GM12878 (cell line): ENCODE measurements at regions not wholly inside any gene's neighbourhood (a gene's known extent, or its start where the extent isn't known, plus 50 kb on each side); places are given as distances from the start of the nearest gene placed in this dataset.

ENCODE experiments used
- CBFB ChIP-seq: IDR thresholded peaks from 2 replicates; pipeline ENCODE4 v1.6.1; 2016; ENCODE audit warnings: antibody characterized with exemption, low read depth
- CREM ChIP-seq: IDR thresholded peaks from 2 replicates; pipeline ENCODE4 v1.6.1; 2014; ENCODE audit warnings: antibody characterized with exemption, low read depth
- GABPA ChIP-seq: IDR thresholded peaks from 2 replicates; pipeline ENCODE4 v1.6.1; 2014; ENCODE audit warnings: antibody characterized with exemption, low read depth, mild to moderate bottlenecking, inconsistent platforms
- NFIC ChIP-seq: IDR thresholded peaks from 2 replicates; pipeline ENCODE4 v1.6.1; 2012; ENCODE audit warnings: low read depth, mild to moderate bottlenecking, inconsistent platforms, low read length, moderate library complexity
- POLR2AphosphoS5 ChIP-seq: IDR thresholded peaks from 2 replicates; pipeline ENCODE4 v1.6.1; 2011; ENCODE audit warnings: mild to moderate bottlenecking, low read length, inconsistent platforms
- SRF ChIP-seq, 2 experiments: IDR thresholded peaks; 2 replicates each; pipeline ENCODE4 v1.6.1; 2011; ENCODE audit warnings: low read depth in 2 of 2, low read length in 2 of 2, mild to moderate bottlenecking in 1 of 2, moderate library complexity in 1 of 2
- TF ChIP-seq, protein P1 (sequence below), 3 experiments: IDR thresholded peaks in 2 of 3; conservative IDR thresholded peaks in 1 of 3; 2 replicates each; pipeline ENCODE4 v1.5.1; 2011; ENCODE audit warnings: low read depth in 3 of 3, low read length in 3 of 3, mild to moderate bottlenecking in 3 of 3, control low read depth in 2 of 3, moderate library complexity in 2 of 3, inconsistent platforms in 1 of 3, mixed read lengths in 1 of 3; ENCODE audit not compliant: control insufficient read depth in 2 of 3, insufficient read depth in 1 of 3; ENCODE audit errors: extremely low read depth in 1 of 3
- TF ChIP-seq, protein P2 (sequence below): fragments of 450-650 bp; formaldehyde crosslinking; IDR thresholded peaks from 2 replicates; pipeline ENCODE4 v1.4.0; 2020; ENCODE audit warnings: mild to moderate bottlenecking, moderate library complexity

- TF ChIP-seq, protein P1, sequence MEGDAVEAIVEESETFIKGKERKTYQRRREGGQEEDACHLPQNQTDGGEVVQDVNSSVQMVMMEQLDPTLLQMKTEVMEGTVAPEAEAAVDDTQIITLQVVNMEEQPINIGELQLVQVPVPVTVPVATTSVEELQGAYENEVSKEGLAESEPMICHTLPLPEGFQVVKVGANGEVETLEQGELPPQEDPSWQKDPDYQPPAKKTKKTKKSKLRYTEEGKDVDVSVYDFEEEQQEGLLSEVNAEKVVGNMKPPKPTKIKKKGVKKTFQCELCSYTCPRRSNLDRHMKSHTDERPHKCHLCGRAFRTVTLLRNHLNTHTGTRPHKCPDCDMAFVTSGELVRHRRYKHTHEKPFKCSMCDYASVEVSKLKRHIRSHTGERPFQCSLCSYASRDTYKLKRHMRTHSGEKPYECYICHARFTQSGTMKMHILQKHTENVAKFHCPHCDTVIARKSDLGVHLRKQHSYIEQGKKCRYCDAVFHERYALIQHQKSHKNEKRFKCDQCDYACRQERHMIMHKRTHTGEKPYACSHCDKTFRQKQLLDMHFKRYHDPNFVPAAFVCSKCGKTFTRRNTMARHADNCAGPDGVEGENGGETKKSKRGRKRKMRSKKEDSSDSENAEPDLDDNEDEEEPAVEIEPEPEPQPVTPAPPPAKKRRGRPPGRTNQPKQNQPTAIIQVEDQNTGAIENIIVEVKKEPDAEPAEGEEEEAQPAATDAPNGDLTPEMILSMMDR (IDR thresholded peaks at IDR 0.05 in 2 of 3, conservative IDR thresholded peaks at IDR 0.05 in 1 of 3; ENCODE audit: control insufficient read depth in 2 of 3, extremely low read depth in 1 of 3, insufficient read depth in 1 of 3, low read depth in 3 of 3, low read length in 3 of 3): no peak
- no peak for TF ChIP-seq NFIC
- TF ChIP-seq, protein P2, sequence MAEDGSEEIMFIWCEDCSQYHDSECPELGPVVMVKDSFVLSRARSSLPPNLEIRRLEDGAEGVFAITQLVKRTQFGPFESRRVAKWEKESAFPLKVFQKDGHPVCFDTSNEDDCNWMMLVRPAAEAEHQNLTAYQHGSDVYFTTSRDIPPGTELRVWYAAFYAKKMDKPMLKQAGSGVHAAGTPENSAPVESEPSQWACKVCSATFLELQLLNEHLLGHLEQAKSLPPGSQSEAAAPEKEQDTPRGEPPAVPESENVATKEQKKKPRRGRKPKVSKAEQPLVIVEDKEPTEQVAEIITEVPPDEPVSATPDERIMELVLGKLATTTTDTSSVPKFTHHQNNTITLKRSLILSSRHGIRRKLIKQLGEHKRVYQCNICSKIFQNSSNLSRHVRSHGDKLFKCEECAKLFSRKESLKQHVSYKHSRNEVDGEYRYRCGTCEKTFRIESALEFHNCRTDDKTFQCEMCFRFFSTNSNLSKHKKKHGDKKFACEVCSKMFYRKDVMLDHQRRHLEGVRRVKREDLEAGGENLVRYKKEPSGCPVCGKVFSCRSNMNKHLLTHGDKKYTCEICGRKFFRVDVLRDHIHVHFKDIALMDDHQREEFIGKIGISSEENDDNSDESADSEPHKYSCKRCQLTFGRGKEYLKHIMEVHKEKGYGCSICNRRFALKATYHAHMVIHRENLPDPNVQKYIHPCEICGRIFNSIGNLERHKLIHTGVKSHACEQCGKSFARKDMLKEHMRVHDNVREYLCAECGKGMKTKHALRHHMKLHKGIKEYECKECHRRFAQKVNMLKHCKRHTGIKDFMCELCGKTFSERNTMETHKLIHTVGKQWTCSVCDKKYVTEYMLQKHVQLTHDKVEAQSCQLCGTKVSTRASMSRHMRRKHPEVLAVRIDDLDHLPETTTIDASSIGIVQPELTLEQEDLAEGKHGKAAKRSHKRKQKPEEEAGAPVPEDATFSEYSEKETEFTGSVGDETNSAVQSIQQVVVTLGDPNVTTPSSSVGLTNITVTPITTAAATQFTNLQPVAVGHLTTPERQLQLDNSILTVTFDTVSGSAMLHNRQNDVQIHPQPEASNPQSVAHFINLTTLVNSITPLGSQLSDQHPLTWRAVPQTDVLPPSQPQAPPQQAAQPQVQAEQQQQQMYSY (CRISPR knock-in tag): no peak
- no peak for TF ChIP-seq GABPA
- no peak for TF ChIP-seq CBFB
- no peak for TF ChIP-seq CREM
- no peak for TF ChIP-seq POLR2AphosphoS5
- TF ChIP-seq SRF (IDR thresholded peaks at IDR 0.05; ENCODE audit: low read depth in 2 of 2, low read length in 2 of 2): no peak
Measured at GRCh38 chr5:173550641-173551040, 65.8 kb downstream of the BOD1 start.
